Osteocyte (in vitro differentiated cells): ENCODE measurements at regions not wholly inside any gene's neighbourhood (a gene's known extent, or its start where the extent isn't known, plus 50 kb on each side); places are given as distances from the start of the nearest gene placed in this dataset.

Experiments used
- DNase-seq: peaks from one replicate; pipeline ENCODE4 v3.0.0; 2021; ENCODE audit warnings: mixed read lengths; ENCODE audit not compliant: unreplicated experiment; ENCODE audit errors: extremely low spot score
- H3K27ac Mint-ChIP-seq: one replicate; pipeline ENCODE4 v1.8.0; 2021; ENCODE audit warnings: mild to moderate bottlenecking, mixed read lengths; ENCODE audit not compliant: unreplicated experiment
- H3K27me3 Mint-ChIP-seq: one replicate; pipeline ENCODE4 v1.8.0; 2021; ENCODE audit warnings: mixed read lengths; ENCODE audit not compliant: unreplicated experiment
- H3K36me3 Mint-ChIP-seq: one replicate; pipeline ENCODE4 v1.8.0; 2021; ENCODE audit warnings: mixed read lengths; ENCODE audit not compliant: unreplicated experiment
- H3K4me1 Mint-ChIP-seq: one replicate; pipeline ENCODE4 v1.8.0; 2021; ENCODE audit warnings: mixed read lengths; ENCODE audit not compliant: unreplicated experiment
- H3K4me3 Mint-ChIP-seq: one replicate; pipeline ENCODE4 v1.8.0; 2021; ENCODE audit warnings: mild to moderate bottlenecking, moderate library complexity, mixed read lengths; ENCODE audit not compliant: unreplicated experiment
- H3K9me3 Mint-ChIP-seq: one replicate; pipeline ENCODE4 v1.8.0; 2021; ENCODE audit warnings: mixed read lengths; ENCODE audit not compliant: unreplicated experiment
- CTCF ChIP-seq: fragments of 200-600 bp; sonication (generic); IDR thresholded peaks from 2 replicates; pipeline ENCODE4 v1.5.0; 2021; ENCODE audit warnings: antibody characterized with exemption, mild to moderate bottlenecking, moderate library complexity

- Mint-ChIP-seq H3K27me3 (no peaks in the 10 kb centered on the region), H3K4me1 (peaks cover 37% of the 10 kb centered on the region), H3K9me3 (peaks cover 4% of the 10 kb centered on the region), H3K36me3 (no peaks in the 10 kb centered on the region), H3K27ac (peak overlapping the region; percentile 73), H3K4me3 (no peak overlapping the region)
- DNase-seq: no peak
- TF ChIP-seq CTCF: no peak
Observed at GRCh38 chr17:70848785-70849184, 679.5 kb downstream of the KCNJ2 start.

GRCh38 chr17:70855401-70856054 lies 686.2 kb downstream of the KCNJ2 start:
- DNase-seq: no peak
- H3K4me3 Mint-ChIP-seq: no peak overlapping the region
- no peak for TF ChIP-seq CTCF
- H3K4me1 Mint-ChIP-seq: peaks cover 11% of the 10 kb centered on the region
- H3K36me3 Mint-ChIP-seq: no peaks in the 10 kb centered on the region
- peaks cover 5% of the 10 kb centered on the region for H3K9me3 Mint-ChIP-seq
- H3K27ac Mint-ChIP-seq: peak overlapping the region; percentile 52
- no peaks in the 10 kb centered on the region for H3K27me3 Mint-ChIP-seq

- no peak overlapping the region for H3K4me3 Mint-ChIP-seq
- H3K36me3 Mint-ChIP-seq: no peaks in the 10 kb centered on the region
- no peak for DNase-seq
- no peak overlapping the region for H3K27ac Mint-ChIP-seq
- TF ChIP-seq CTCF: no peak
- peaks cover 6% of the 10 kb centered on the region for H3K9me3 Mint-ChIP-seq
- no peaks in the 10 kb centered on the region for H3K27me3 Mint-ChIP-seq
- peaks cover 9% of the 10 kb centered on the region for H3K4me1 Mint-ChIP-seq
Observed at GRCh38 chr17:70857351-70857750, 688.0 kb downstream of the KCNJ2 start.

DNA sequence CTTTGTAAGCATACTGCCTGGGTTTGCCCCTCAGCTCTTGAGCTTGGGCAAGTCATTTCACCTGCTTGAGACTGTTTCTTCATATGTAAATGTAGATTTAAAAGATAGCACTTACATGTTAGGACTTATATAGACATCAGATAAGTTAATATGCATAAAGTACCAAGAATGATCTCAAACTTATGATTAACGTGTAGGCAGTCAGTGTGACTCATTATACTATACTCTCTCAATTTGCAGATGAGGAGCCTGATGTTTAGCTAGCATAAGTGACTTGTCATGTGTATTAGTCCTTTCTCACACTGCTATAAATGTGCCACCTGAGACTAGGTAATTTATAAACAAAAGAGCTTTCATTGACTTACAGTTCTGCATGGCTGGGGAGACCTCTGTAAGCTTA lies 690.5 kb downstream of the KCNJ2 start:
- Mint-ChIP-seq H3K27me3 (no peaks in the 10 kb centered on the region), H3K4me3 (no peak overlapping the region), H3K27ac (no peak overlapping the region), H3K9me3 (peaks cover 6% of the 10 kb centered on the region), H3K4me1 (peaks cover 9% of the 10 kb centered on the region), H3K36me3 (no peaks in the 10 kb centered on the region)
- TF ChIP-seq CTCF: no peak
- DNase-seq: no peak

DNA sequence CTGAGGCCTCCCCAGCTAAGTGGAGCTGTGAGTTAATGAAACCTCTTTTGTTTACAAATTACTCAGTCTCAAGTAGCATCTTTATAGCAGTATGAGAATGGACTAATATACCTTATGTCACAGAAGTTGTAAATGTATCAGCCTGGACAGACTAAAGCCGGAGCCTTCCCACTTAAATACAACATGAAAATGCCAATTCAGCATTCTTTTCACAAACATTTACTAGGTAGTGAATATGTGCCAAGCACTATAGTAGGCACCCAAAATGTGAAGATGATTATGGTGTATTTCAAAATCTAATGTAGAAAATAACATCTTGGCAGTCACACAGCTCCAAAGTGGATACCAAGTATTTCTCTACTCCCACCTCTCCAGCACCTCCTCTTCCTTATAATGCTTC lies 693.0 kb downstream of the KCNJ2 start:
- Mint-ChIP-seq H3K27ac (no peak overlapping the region), H3K4me3 (no peak overlapping the region), H3K4me1 (peaks cover 1% of the 10 kb centered on the region), H3K27me3 (no peaks in the 10 kb centered on the region), H3K9me3 (peaks cover 6% of the 10 kb centered on the region), H3K36me3 (no peaks in the 10 kb centered on the region)
- TF ChIP-seq CTCF: no peak
- no peak for DNase-seq
